NB4 (cell line): ENCODE measurements at regions not wholly inside any gene's neighbourhood (a gene's known extent, or its start where the extent isn't known, plus 50 kb on each side); places are given as distances from the start of the nearest gene placed in this dataset.

Experiments used
- POLR2A ChIP-seq: IDR thresholded peaks from 2 replicates; pipeline ENCODE4 v1.6.1; 2011; ENCODE audit warnings: mild to moderate bottlenecking; ENCODE audit not compliant: insufficient read length; ENCODE audit errors: extremely low read depth
- TF ChIP-seq, protein P1 (sequence below): IDR thresholded peaks from one replicate; pipeline ENCODE4 v1.5.1; 2012; ENCODE audit warnings: low read depth, low read length
- TF ChIP-seq, protein P2 (sequence below): IDR thresholded peaks from 2 replicates; pipeline ENCODE4 v1.6.1; 2011; ENCODE audit warnings: low read depth, low read length

DNA sequence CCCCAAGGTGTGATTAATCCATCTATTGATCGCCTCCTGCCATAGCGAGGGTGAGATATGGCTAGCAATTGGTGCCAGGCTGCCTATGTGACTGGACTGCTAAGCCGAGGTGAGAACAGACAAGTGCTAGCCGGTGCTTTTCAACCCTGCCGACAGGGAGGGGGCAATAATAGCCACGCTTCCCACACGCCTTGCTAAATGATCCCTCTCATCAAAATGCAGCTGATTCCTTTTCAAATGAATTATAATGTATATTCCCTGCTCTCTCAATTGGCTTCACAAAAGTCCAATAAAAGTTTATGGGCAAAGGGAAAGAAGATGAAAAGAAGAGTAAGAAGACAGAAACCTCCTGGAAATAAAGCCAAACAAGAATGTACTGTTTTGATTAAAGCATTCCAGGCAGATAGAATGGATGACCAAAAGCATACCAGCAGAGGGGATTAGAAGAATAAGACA is 235.6 kb downstream of the ICOS start:
- no peak for TF ChIP-seq POLR2A
- TF ChIP-seq, protein P1, sequence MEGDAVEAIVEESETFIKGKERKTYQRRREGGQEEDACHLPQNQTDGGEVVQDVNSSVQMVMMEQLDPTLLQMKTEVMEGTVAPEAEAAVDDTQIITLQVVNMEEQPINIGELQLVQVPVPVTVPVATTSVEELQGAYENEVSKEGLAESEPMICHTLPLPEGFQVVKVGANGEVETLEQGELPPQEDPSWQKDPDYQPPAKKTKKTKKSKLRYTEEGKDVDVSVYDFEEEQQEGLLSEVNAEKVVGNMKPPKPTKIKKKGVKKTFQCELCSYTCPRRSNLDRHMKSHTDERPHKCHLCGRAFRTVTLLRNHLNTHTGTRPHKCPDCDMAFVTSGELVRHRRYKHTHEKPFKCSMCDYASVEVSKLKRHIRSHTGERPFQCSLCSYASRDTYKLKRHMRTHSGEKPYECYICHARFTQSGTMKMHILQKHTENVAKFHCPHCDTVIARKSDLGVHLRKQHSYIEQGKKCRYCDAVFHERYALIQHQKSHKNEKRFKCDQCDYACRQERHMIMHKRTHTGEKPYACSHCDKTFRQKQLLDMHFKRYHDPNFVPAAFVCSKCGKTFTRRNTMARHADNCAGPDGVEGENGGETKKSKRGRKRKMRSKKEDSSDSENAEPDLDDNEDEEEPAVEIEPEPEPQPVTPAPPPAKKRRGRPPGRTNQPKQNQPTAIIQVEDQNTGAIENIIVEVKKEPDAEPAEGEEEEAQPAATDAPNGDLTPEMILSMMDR: no peak
- TF ChIP-seq, protein P2, sequence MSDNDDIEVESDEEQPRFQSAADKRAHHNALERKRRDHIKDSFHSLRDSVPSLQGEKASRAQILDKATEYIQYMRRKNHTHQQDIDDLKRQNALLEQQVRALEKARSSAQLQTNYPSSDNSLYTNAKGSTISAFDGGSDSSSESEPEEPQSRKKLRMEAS: no peak
